NB4 (cell line): ENCODE measurements at regions not wholly inside any gene's neighbourhood (a gene's known extent, or its start where the extent isn't known, plus 50 kb on each side); places are given as distances from the start of the nearest gene placed in this dataset.
A peak's percentile ranks its signal among the peaks of the same experiment; 100 is the strongest.
"Not testable (repeated sequence)": the region's sequence is repeated elsewhere in the genome, so short reads cannot be mapped to it uniquely, and the experiment has no call there.

Experiments used
- DNase-seq: peaks from one replicate; pipeline ENCODE4 v3.0.0; 2010; ENCODE audit warnings: low read depth
- H3K4me3 ChIP-seq: one replicate; pipeline ENCODE4 v1.5.1; 2011; ENCODE audit warnings: mild to moderate bottlenecking, low read depth, low read length, moderate library complexity
- MYC ChIP-seq: IDR thresholded peaks from 2 replicates; pipeline ENCODE4 v1.6.1; 2011; ENCODE audit warnings: low read depth, low read length
- POLR2A ChIP-seq: IDR thresholded peaks from 2 replicates; pipeline ENCODE4 v1.6.1; 2011; ENCODE audit warnings: mild to moderate bottlenecking; ENCODE audit not compliant: insufficient read length; ENCODE audit errors: extremely low read depth
- TF ChIP-seq, protein P1 (sequence below): IDR thresholded peaks from one replicate; pipeline ENCODE4 v1.5.1; 2012; ENCODE audit warnings: low read depth, low read length
- TF ChIP-seq, protein P2 (sequence below): IDR thresholded peaks from 2 replicates; pipeline ENCODE4 v1.6.1; 2011; ENCODE audit warnings: low read depth, low read length

- no peak overlapping the region for H3K4me3 ChIP-seq
- no peak for TF ChIP-seq MYC
- TF ChIP-seq, protein P1, sequence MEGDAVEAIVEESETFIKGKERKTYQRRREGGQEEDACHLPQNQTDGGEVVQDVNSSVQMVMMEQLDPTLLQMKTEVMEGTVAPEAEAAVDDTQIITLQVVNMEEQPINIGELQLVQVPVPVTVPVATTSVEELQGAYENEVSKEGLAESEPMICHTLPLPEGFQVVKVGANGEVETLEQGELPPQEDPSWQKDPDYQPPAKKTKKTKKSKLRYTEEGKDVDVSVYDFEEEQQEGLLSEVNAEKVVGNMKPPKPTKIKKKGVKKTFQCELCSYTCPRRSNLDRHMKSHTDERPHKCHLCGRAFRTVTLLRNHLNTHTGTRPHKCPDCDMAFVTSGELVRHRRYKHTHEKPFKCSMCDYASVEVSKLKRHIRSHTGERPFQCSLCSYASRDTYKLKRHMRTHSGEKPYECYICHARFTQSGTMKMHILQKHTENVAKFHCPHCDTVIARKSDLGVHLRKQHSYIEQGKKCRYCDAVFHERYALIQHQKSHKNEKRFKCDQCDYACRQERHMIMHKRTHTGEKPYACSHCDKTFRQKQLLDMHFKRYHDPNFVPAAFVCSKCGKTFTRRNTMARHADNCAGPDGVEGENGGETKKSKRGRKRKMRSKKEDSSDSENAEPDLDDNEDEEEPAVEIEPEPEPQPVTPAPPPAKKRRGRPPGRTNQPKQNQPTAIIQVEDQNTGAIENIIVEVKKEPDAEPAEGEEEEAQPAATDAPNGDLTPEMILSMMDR, result no peak
- TF ChIP-seq POLR2A, result no peak
- TF ChIP-seq, protein P2, sequence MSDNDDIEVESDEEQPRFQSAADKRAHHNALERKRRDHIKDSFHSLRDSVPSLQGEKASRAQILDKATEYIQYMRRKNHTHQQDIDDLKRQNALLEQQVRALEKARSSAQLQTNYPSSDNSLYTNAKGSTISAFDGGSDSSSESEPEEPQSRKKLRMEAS, result no peak
- DNase-seq, result peak; percentile 75
These were observed 79.4 kb upstream of the ADRB2 start for GRCh38 chr5:148746826-148747535.

- no peak overlapping the region for H3K4me3 ChIP-seq
- no peak for DNase-seq
- TF ChIP-seq, protein P1, result no peak
- TF ChIP-seq MYC, result no peak
- TF ChIP-seq, protein P2, result no peak
- no peak for TF ChIP-seq POLR2A
These were observed 78.9 kb upstream of the ADRB2 start for GRCh38 chr5:148747536-148747906.

- TF ChIP-seq, protein P2, result no peak
- no peak for TF ChIP-seq POLR2A
- TF ChIP-seq, protein P1, result no peak
- no peak for TF ChIP-seq MYC
- H3K4me3 ChIP-seq, result no peak overlapping the region
- peak; percentile 70 for DNase-seq
These were observed 77.6 kb upstream of the ADRB2 start for GRCh38 chr5:148748702-148749392.

- no peak for DNase-seq
- H3K4me3 ChIP-seq, result no peak overlapping the region
- no peak for TF ChIP-seq MYC
- no peak for TF ChIP-seq POLR2A
- TF ChIP-seq, protein P2, result no peak
- TF ChIP-seq, protein P1, result no peak
These were observed 75.8 kb upstream of the ADRB2 start for GRCh38 chr5:148750614-148751013.

DNA sequence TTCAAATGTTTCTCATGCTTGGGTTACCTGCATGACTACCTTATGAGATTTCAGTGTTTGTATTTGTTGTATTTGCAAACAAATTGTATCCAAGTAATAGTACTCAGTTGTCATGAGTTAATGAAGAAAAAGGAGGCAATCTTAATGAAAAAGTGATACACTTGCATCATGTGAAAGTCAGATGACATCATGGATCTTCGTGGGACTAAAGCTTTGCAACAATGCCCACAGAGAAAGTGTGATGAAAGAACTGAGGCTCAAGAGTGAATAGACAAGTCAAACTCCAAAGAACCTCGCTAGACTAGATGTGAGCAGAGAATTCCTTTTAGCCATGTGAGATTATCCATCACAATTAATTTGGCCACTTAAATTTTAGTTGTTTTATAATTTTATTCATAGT, 75.4 kb upstream of the ADRB2 start:
- peak; percentile 43 for DNase-seq
- TF ChIP-seq MYC (no peak), POLR2A (no peak)
- TF ChIP-seq, protein P1, result no peak
- TF ChIP-seq, protein P2, result no peak
- H3K4me3 ChIP-seq, result no peak overlapping the region

DNA sequence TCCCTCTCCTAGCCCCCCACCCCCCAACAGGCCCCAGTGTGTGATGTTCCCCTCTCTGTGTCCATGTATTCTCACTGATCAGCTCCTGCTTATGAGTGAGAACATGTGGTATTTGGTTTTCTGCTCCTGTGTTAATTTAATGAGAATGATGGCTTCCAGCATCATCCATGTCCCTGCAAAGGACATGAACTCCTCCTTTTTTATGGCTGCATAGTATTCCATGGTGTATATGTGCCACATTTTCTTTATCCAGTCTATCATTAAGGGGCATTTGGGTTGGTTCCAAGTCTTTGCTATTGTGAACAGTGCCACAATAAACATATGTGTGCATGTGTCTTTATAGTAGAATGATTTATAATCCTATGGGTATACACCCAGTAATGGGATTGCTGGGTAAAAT, 74.0 kb upstream of the ADRB2 start:
- H3K4me3 ChIP-seq, DNase-seq: not testable (repeated sequence)
